GM23248 (cell line): ENCODE measurements at regions not wholly inside any gene's neighbourhood (a gene's known extent, or its start where the extent isn't known, plus 50 kb on each side); places are given as distances from the start of the nearest gene placed in this dataset.
A peak's percentile ranks its signal among the peaks of the same experiment; 100 is the strongest.

Experiments
- DNase-seq: peaks from one replicate; pipeline ENCODE4 v3.0.0-alpha.2; 2015
- H2AFZ ChIP-seq: fragments of 200-600 bp; sonication (generic); 2 replicates; pipeline ENCODE4 v1.6.1; 2016; ENCODE audit warnings: antibody characterized with exemption
- H3F3A ChIP-seq: fragments of 200-600 bp; sonication (generic); 2 replicates; pipeline ENCODE4 v1.6.1; 2016; ENCODE audit warnings: mild to moderate bottlenecking, antibody characterized with exemption, mixed run types; ENCODE audit not compliant: insufficient read depth
- H3K27ac ChIP-seq: fragments of 200-600 bp; sonication (generic); 2 replicates; pipeline ENCODE4 v1.5.1; 2016; ENCODE audit warnings: mild to moderate bottlenecking
- H3K27me3 ChIP-seq: fragments of 200-600 bp; sonication (generic); replicated peaks from 2 replicates; pipeline ENCODE4 v1.6.1; 2016; ENCODE audit warnings: mild to moderate bottlenecking; ENCODE audit not compliant: insufficient read depth
- H3K36me3 ChIP-seq: fragments of 200-600 bp; sonication (generic); 2 replicates; pipeline ENCODE4 v1.6.1; 2016; ENCODE audit warnings: low read depth, mild to moderate bottlenecking
- H3K4me1 ChIP-seq: fragments of 200-600 bp; sonication (generic); 2 replicates; pipeline ENCODE4 v1.6.1; 2016; ENCODE audit warnings: mild to moderate bottlenecking; ENCODE audit not compliant: insufficient read depth
- H3K4me2 ChIP-seq: fragments of 200-600 bp; sonication (generic); one replicate; pipeline ENCODE4 v1.6.1; 2016; ENCODE audit warnings: mild to moderate bottlenecking; ENCODE audit not compliant: unreplicated experiment
- H3K4me3 ChIP-seq: fragments of 200-600 bp; sonication (generic); 2 replicates; pipeline ENCODE4 v1.5.1; 2016; ENCODE audit warnings: mild to moderate bottlenecking
- H3K79me2 ChIP-seq: fragments of 200-600 bp; sonication (generic); 2 replicates; pipeline ENCODE4 v1.6.1; 2016; ENCODE audit warnings: mild to moderate bottlenecking; ENCODE audit not compliant: insufficient read depth
- H3K9ac ChIP-seq: fragments of 200-600 bp; sonication (generic); 2 replicates; pipeline ENCODE4 v1.6.1; 2016; ENCODE audit warnings: mild to moderate bottlenecking
- H3K9me2 ChIP-seq: fragments of 200-600 bp; sonication (generic); 2 replicates; pipeline ENCODE4 v1.6.1; 2016; ENCODE audit warnings: mixed run types, mild to moderate bottlenecking, moderate library complexity; ENCODE audit not compliant: insufficient read depth
- H3K9me3 ChIP-seq: fragments of 200-600 bp; sonication (generic); one replicate; pipeline ENCODE4 v1.6.1; 2017; ENCODE audit warnings: low read depth
- H4K20me1 ChIP-seq: fragments of 200-600 bp; sonication (generic); 2 replicates; pipeline ENCODE4 v1.6.0; 2016; ENCODE audit not compliant: insufficient read depth
- EZH2 ChIP-seq: fragments of 200-600 bp; sonication (generic); IDR thresholded peaks from 2 replicates; pipeline ENCODE4 v1.6.1; 2018; ENCODE audit warnings: antibody characterized with exemption, mild to moderate bottlenecking; ENCODE audit not compliant: insufficient read depth, poor library complexity, severe bottlenecking
- EZH2phosphoT487 ChIP-seq: fragments of 200-600 bp; sonication (generic); IDR thresholded peaks from 2 replicates; pipeline ENCODE4 v1.6.1; 2018; ENCODE audit warnings: antibody characterized with exemption, moderate library complexity, mild to moderate bottlenecking, low read depth; ENCODE audit not compliant: insufficient read depth
- WGBS, 2 experiments: methylation state at CpG; one replicate each; pipeline ENCODE4 v1.1.6; 2015 to 2017; ENCODE audit warnings: low lambda C conversion rate in 2 of 2, low coverage in 1 of 2; ENCODE audit errors: missing lambda C conversion rate in 2 of 2; 5-methylcytosine and 5-hydroxymethylcytosine counted together
- in situ Hi-C: fragments of 300-500 bp; cut with MboI; formaldehyde crosslinking; loops from 2 replicates; pipeline ENCODE4 v1.15.0; 2020

- Histone ChIP-seq H3F3A (no peaks in the 10 kb centered on the region), H3K79me2 (no peaks in the 10 kb centered on the region), H3K9me2 (no peaks in the 10 kb centered on the region), H2AFZ (peak overlapping the region; percentile 44; the same call in 1 of the 2 replicates), H3K4me1 (peaks cover 8% of the 10 kb centered on the region), H4K20me1 (no peaks in the 10 kb centered on the region), H3K27ac (no peak overlapping the region), H3K27me3 (no peaks in the 10 kb centered on the region), H3K4me2 (no peak overlapping the region), H3K36me3 (no peaks in the 10 kb centered on the region), H3K9me3 (no peaks in the 10 kb centered on the region), H3K9ac (no peak overlapping the region), H3K4me3 (no peak overlapping the region)
- no peak for DNase-seq
- TF ChIP-seq EZH2 (no peak), EZH2phosphoT487 (no peak)
- in situ Hi-C loops = no loop called here
- 72 to 74% methylated on average over 7 of the region's 7 CpGs for WGBS, 2 experiments
These were observed 296.9 kb upstream of the NECTIN3 start for GRCh38 chr3:110774496-110775265.

- H3K36me3 ChIP-seq = no peaks in the 10 kb centered on the region
- in situ Hi-C loops = no loop called here
- H3K79me2 ChIP-seq = no peaks in the 10 kb centered on the region
- no peak for DNase-seq
- no peaks in the 10 kb centered on the region for H3F3A ChIP-seq
- H3K27ac ChIP-seq = no peak overlapping the region
- no peak overlapping the region for H3K4me3 ChIP-seq
- no peak overlapping the region for H3K4me2 ChIP-seq
- no peak overlapping the region for H2AFZ ChIP-seq
- TF ChIP-seq EZH2phosphoT487 (no peak), EZH2 (no peak)
- peaks cover 4% of the 10 kb centered on the region; the same call in 1 of the 2 replicates for H3K4me1 ChIP-seq
- no peaks in the 10 kb centered on the region for H3K9me3 ChIP-seq
- H4K20me1 ChIP-seq = no peaks in the 10 kb centered on the region
- H3K9ac ChIP-seq = no peak overlapping the region
- no peaks in the 10 kb centered on the region for H3K27me3 ChIP-seq
- H3K9me2 ChIP-seq = no peaks in the 10 kb centered on the region
- 78 to 86% methylated on average over 2 of the region's 2 CpGs for WGBS, 2 experiments
These were observed 292.0 kb upstream of the NECTIN3 start for GRCh38 chr3:110779581-110779980.

- H4K20me1 ChIP-seq = no peaks in the 10 kb centered on the region
- H3K27me3 ChIP-seq = no peaks in the 10 kb centered on the region
- no peaks in the 10 kb centered on the region for H3K36me3 ChIP-seq
- no peak overlapping the region for H2AFZ ChIP-seq
- no peak overlapping the region for H3K9ac ChIP-seq
- DNase-seq = no peak
- H3K27ac ChIP-seq = no peak overlapping the region
- H3K4me1 ChIP-seq = 0 out of 2 replicates have a peak, but pooled peaks cover 4% of the 10 kb centered on the region
- no peaks in the 10 kb centered on the region for H3K79me2 ChIP-seq
- TF ChIP-seq EZH2phosphoT487 (no peak), EZH2 (no peak)
- H3K4me2 ChIP-seq = no peak overlapping the region
- no peak overlapping the region for H3K4me3 ChIP-seq
- H3K9me2 ChIP-seq = no peaks in the 10 kb centered on the region
- H3K9me3 ChIP-seq = no peaks in the 10 kb centered on the region
- H3F3A ChIP-seq = no peaks in the 10 kb centered on the region
- WGBS, 2 experiments = 89 to 91% methylated on average over 3 of the region's 3 CpGs
- in situ Hi-C loops = no loop called here
These were observed 288.1 kb upstream of the NECTIN3 start for GRCh38 chr3:110783541-110783940.

GRCh38 chr3:110788794-110789193 is 282.8 kb upstream of the NECTIN3 start:
- 94 to 98% methylated on average over 1 of the region's 1 CpG for WGBS, 2 experiments
- peaks cover 39% of the 10 kb centered on the region for H3K4me1 ChIP-seq
- H3F3A ChIP-seq = peaks cover 15% of the 10 kb centered on the region
- H3K27ac ChIP-seq = peak overlapping the region; percentile 58
- peak overlapping the region; percentile 58 for H2AFZ ChIP-seq
- H3K9me2 ChIP-seq = no peaks in the 10 kb centered on the region
- H3K9ac ChIP-seq = no peak overlapping the region
- no peaks in the 10 kb centered on the region for H4K20me1 ChIP-seq
- H3K36me3 ChIP-seq = no peaks in the 10 kb centered on the region
- H3K79me2 ChIP-seq = no peaks in the 10 kb centered on the region
- peak overlapping the region; percentile 50 for H3K4me2 ChIP-seq
- H3K4me3 ChIP-seq = no peak overlapping the region
- no peak for DNase-seq
- TF ChIP-seq EZH2phosphoT487 (no peak), EZH2 (no peak)
- in situ Hi-C loops = no loop called here
- H3K9me3 ChIP-seq = no peaks in the 10 kb centered on the region
- H3K27me3 ChIP-seq = no peaks in the 10 kb centered on the region
